Activated effector memory CD4-positive, alpha-beta T cell treated with Interleukin-2 at 50 U/mL for 16 hours (primary cell): ENCODE measurements at regions not wholly inside any gene's neighbourhood (a gene's known extent, or its start where the extent isn't known, plus 50 kb on each side); places are given as distances from the start of the nearest gene placed in this dataset.
"Not testable (repeated sequence)": the region's sequence is repeated elsewhere in the genome, so short reads cannot be mapped to it uniquely, and the experiment has no call there.

Experiments used
- DNase-seq: peaks from one replicate; pipeline ENCODE4 v3.0.0-alpha.2; 2020

DNA sequence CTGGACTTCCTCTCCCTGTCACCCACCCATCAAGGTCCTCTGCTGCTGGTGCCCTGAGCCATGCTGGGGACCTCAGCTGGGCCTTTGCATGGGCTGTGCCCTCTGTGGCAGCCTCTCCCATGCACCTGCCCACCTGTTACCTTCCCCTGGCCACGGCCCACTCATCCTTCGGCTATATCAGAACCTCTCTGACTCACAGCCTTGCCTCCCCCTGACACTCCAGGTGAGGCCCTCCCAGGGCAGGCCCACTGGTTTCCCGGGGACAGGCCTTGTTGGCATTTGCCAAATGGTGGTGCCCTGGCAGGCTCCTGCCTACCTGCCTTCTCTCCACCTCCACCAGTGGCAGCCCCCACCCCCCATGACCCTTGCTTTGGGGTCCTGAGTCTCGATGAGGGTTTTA, 73.7 kb upstream of the PRR5 start:
- DNase-seq: no peak

DNA sequence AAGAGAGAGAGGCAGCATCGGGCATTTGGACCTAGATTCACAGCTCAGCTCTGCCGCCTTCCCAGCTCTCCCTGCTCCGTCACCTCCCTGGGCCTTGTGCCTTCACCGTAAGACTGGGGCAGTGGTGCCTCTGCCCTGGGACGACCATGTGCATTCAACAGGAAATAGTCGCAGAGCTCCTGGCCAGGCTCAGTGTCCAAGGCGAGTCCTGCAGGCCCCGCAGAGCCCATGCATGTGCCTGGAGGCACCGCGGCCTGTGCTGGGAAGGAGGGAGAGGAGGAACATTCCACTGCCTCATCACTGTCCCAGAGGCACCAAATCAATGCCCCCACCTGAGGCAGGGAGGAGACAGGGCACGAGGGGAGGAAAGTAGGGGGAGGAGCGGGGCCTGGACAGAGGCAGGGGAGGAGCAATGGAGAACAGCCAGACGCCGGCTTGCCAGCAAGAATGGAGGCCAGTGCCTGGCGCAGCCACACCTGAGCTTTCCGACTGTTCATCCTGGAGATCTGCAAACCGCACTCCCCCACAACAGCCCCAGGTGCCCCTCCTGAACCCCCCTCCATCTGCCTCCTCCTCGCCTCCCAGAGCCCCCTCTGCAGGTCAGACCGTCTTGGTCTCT, 74.4 kb upstream of the PRR5 start:
- DNase-seq: no peak

DNA sequence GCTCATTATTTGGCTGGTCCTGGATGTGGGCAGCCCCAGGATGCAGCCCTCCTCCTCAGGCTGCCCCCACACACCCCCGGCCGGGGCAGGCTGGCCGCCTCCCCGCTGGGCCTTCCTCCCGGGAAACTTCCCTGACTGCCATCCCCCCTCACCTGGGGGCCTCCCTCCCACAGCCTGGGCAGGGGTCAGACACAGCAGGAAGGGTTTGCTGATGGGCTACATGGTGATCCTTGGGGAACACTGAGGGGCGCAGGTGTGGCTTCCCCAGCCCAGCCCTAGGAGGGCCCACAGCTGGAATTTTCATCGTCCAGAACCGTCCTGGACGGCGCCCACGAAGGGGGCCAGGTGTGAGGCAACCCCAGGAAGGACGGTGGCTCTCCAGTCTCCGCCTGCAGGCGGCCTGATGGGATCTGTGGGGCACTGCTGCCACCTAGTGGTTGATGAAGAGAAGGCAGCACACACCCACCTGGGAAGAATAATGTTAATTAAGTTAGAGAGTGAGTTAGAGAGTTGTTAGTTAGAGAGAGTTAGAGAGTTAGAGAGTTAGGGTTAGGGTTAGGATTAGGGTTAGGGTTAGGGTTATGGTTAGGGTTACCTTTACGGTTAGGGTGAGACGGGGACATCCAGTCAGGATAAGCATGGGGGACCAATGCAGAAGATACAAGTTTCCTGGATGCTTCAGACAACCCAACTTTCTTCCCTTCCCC, 75.9 kb upstream of the PRR5 start:
- peak; percentile 69 for DNase-seq

DNA sequence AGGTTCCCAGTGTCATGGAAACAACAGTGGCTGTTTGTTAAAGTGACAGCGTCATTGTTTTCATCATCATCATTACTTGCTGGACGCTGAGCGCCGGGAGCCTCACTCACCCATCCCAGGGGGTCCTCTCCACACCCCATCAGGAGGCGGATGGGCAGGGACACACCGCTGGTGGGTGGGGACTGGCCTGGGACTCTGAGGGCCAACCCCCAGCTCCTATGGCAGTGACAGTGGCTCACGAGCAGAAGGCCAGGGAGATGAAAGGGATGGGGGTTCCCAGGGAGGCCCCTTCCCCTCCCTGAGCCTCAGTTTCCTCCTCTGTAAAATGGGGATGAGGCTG, 76.6 kb upstream of the PRR5 start:
- no peak for DNase-seq

DNA sequence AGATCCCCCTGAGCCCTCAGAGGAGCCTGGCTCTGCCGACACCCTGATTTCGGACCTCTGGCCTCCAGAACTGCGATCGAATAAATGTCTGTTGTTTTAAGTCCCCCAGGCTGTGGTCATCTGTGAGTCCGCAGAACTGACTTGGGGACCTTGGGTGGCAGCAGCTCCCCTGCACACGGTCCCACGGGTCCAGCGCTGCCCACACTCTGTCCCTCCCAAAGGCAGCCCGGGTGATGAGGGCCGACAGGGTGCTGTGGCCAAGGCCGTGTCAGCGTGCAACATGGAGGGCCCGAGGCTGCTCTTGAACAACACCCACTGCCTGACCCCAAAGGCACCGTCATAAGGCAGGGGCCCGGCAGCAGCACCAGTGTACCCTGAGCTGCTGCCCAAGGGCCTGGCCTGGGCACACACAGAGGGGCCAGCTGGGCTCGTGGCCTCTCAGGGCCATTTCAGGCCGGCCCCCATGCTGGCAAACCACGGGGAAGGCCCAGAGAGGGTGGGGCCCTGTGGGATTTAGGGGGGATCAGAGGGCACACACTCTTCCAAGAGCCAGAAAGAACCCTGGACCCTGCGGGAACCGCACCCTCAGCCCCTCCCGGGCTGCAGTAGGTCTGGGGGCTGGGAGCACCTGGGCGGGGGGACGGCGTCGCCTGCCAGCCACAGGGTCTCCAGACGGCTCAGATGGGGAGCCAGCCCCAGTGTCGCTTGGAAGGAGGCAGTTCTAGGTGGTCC, 77.1 kb upstream of the PRR5 start:
- DNase-seq: no peak

DNA sequence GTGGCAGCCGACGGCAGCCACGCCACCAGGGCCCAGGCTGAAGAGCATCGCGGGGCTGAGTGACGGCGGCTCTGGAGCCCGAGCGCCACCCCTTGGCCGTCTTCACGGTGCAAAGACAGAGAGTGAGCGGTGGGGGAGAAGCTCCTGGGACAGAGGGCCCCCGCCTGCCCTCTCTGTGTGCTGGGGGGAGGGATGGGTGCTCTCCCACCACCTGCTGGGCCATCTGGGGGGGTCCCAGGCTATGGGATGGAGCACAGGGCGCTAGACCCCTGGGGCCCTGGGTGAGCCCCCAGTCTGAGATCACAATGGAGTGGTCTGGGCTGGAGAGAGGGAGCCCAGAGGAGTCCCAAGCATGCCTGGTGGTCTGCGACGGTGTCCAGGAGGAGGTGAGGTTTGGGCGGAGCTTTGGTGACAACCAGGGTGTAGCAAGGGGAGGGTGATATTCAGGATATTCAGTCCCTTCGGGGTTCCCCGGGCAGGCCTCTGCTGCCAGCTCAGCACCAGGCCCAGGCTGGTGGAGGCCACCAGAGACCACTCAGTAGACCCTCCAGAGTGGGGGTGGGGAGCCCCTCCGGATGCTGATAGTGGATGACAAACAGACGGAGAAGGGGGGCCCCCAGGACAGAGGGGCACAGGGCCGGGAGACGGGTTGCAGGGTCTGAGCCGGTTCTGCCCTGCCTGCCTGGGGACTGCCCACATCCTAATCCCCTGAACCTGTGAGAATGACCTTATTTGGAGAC, 78.1 kb upstream of the PRR5 start:
- DNase-seq: no peak

DNA sequence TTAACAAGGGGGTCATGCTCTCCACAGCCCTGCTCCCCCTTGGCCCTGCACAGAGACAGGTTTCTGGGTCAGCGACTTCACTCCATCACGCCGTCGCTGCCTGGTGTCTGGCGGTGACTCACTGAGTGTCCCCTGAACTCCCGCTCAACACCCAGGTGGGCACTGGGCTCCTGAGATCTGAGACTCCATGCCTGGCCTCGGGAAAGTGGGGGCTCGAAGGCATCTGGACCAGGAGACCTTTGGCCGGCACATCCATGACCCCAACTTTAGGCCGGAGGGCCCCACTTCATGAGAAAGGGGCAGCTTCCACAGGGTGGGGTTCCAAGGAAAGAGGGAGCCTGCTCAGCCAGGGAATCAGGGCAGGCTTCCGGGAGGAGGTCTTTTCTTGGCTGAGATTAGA, 79.3 kb upstream of the PRR5 start:
- DNase-seq: no peak

DNA sequence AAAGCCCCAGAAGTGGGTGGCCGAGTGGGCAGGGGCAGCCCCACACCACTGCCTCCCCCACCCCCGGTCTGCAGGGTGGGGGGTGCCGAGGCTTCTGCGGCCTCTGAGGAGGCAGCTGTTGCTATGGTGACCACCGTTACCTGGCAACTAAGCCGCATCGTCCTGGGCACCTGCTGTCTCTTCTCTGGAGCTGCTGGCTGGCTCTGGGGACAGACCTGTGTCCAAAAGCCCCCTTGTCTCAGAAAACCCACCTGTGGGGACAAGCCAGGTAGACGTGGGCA, 79.9 kb upstream of the PRR5 start:
- no peak for DNase-seq

DNA sequence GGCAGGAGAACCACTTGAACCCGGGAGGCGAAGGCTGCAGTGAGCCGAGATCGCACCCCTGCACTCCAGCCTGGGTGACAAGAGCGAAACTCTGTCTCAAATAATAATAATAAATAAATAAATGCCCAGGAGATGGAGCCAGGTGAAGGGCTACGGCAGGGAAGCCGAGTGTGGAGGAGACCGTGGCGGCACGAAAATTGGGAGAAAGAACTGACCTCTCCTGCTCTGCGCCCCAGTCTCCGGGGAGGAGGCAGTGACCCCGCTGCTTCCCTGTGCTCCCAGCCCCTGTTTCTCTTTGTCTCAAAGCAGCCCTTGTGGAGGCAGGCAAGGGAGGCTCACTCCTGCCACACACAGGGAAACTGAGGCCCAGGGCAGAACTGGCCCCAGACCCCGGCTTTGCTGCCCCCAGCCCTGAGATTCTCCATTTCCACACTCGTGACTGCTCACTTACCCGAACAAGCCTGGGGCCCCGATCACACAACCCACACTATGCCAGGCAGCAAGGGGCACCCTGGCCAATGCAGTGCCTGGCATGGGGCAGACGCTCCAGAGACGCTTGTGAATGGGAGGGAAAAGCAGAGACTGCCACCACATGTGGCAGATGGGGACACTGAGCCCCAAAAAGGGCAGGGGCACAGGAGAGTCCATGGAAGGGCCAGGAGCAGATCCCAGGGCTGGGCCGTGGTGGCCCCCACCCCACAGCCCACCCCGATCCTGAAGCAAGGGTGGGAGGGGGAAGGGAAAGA, 80.4 kb upstream of the PRR5 start:
- DNase-seq: no peak

DNA sequence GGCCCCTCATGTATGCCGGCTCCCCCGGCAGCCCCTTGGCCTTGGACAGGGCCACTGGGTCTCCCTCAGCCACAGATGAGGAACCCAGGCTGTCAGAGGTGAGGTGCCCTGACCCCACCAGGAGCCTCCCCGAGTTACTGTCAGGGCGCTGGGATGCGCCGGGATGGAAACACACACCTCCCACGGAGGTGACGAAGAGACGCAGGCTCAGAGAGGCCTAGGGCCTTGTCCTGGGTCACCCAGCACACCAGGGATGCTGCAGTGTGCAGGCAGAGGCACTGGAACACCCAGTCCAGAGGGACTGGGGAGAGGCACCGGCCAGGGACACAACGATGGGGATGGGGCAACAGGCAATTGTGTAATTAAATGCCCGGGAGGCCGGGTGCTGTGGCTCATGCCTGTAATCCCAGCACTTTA, 81.2 kb upstream of the PRR5 start:
- DNase-seq: no peak

DNA sequence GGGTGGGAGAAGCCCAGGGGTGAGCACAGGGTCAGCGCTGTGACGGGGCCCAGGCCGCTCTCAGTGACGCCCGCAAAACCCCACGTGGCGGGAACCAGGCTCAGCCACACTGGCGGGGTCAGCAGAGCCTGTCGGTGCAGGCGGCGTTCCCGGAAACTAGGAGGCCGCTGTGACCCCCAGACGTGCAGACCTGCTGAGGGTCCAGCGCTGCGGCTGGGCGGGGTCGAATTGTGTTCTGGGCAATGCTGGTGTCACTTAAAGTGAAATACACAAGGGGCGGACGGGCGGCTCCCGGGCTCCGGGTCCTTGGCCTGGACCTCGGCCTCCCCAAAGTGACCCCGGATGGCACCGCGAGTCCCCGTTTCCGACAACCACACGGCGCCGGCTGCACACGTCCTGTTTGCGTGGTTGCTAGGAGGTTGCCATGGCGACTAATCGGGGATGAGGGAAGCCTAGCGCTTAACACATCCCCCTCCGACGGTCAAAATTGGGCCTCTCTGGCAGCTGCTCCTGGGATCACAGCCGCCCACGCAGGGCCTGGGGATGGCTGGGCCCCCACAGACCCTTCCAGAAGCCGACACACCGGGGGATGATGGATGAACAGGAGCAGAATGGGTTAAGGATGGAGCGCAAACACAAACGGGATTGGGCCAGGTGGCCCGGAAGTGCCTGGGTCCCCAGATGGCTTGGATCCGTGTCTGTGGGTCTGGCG, 81.7 kb upstream of the PRR5 start:
- DNase-seq: peak; percentile 71

DNA sequence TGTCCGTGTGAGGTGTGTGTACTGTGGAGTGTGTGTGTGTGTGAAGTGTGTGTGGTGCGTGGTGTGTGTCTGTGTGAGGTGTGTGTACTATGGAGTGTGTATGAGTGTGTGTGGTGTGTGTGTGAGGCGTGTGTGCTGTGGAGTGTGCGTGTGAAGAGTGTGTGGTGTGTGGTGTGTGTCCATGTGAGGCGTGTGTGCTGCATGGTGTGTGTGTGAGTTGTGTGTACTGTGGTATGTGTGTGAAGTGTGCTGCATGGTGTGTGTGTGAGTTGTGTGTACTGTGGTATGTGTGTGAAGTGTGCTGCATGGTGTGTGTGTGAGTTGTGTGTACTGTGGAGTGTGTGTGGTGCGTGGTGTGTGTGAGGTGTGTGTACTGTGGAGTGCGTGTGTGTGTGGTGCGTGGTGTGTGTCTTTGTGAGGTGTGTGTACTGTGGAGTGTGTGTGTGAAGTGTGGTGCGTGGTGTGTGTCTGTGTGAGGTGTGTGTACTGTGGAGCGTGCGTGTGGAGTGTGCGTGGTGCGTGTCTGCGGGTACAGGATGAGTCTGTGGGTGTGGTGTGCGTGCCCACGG, 82.4 kb upstream of the PRR5 start:
- not testable (repeated sequence) for DNase-seq

DNA sequence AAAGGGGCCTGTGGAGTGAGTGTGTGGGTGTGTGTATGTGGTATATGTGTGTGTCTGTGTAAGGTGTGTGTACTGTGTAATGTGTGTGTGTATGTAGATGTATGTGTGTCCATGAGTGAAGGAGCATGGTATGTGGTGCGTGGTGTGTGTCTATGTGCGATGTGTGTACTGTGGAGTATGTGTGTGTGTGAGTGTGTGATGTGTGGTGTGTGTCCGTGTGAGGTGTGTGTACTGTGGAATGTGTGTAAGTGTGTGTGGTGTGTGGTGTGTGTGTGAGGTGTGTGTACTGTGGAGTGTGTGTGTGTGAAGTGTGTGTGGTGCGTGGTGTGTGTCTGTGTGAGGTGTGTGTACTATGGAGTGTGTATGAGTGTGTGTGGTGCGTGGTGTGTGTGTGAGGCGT, 83.1 kb upstream of the PRR5 start:
- not testable (repeated sequence) for DNase-seq

DNA sequence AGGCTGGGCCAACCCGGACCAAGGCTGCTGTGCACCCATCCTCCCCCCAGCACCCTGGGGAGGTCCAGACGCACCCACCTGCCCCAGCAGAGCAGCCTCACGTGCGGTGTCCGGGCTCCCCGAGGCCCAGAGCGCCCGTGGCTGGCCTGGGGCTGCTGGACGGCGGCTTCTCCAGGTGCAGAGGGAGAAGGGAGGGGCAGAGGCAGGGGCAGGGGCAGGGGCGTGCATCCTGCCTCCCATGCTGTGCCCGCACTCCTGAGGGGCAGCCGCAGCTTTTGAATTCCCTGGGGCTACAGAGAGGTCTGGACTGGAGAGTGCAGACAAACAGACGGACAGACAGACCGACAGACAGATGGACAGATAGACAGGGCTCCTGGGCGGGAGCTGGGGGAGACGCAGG, 83.6 kb upstream of the PRR5 start:
- no peak for DNase-seq

DNA sequence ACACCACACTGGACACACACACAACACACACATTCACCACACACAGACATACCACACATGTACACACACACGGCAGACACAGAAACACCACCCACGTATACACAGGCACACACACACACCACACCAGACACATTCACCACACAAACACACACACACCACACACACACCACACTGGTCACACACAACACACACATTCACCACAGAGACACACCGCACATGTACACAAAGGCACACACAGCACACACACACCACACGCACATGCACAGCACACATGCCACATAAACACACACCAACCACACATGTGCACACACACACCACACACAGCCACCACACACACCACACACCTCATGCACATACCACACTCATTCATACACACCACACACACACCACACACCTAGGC, 84.2 kb upstream of the PRR5 start:
- no peak for DNase-seq

DNA sequence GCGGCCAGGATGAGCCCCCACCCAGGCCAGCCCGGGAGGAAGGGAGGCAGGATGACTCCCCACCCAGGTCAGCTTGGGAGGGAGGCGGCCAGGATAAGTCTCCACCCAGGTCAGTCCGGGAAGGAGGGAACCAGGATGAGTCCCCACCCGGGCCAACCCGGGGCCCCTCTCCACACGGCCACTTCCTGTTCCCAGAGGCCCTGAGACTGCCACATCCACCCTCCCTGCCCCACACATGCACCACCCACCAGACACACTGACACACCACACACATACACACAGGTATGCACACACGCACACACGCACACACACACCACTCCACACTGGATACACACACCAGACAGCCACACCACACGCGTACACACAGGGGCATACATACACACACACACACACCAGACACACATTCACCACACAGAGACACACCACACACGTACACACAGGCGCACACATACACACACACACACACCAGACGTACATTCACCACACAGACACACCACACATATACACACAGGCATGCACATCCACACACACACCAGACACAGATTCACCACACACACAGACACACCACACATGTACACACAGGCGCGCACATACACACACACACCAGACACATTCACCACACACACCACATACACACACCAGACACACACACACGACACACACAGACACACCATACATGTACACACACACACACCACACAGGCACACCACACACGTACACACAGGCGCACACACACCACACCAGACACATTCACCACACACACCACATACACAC, 84.9 kb upstream of the PRR5 start:
- no peak for DNase-seq

DNA sequence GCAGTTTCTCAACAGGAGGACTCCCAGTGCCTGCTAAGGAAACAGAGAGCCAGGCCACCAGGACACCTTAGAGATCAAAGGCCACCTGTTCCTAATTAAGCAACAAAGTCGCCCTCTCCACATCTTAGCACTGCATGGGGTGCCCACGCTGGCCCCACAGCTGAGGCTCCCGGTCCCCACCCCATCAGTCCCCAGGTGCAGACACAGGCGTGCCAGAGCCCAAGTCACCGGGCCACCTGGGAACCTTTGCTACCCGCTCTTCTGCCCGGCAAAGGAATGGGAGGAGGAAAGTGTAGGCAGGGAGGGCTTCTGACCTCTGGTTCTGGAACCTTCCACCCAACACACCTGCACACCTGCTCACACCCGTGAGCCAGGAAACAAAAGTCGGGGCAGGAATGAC, 85.5 kb upstream of the PRR5 start:
- no peak for DNase-seq

DNA sequence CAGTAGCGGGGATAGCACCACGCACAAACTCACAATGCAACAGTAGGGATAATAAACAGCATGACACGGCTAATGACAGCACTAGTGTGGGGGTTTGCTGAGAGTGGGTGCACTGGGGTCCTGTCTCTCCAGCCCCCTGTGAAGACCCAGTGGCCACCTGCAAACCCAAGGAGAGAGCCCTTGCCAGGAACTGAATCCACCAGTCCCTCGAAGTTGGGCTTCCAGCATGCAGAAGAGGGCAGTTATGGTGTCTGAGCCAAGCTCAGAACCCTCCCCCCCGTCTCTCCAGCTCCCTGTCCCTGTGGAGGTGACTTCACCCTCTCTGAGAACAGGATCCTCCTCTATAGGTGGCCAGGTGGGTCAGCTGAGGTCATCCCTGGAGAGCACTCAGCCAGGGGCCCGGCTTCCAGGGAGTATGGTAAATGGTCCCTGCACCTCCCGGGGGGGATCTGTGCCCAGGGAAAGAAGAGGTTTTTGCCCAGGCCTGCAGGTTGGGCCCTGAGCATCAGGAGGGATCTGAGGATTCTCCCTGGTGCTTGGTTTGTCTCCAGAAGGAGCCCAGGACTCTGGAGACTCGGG, 86.3 kb upstream of the PRR5 start:
- no peak for DNase-seq

DNA sequence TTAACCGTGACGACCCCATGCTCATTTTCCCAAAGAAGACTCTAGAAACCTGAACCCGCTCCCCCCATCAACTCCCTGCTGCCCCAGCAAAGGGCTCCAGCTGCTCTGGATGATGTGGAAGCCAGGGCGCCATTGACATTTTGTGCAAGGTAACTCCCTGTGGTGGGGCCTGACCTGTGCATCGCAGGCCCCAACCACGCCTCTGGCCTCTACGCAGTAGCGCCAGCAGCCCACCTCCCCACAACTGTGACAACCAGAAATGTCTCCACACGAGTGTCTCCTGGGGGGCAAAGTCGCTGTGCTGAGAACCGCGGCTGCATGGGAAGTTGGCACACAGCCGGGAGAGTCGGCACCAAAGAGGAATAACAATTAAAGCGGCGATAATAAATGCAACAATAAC, 86.9 kb upstream of the PRR5 start:
- no peak for DNase-seq

DNA sequence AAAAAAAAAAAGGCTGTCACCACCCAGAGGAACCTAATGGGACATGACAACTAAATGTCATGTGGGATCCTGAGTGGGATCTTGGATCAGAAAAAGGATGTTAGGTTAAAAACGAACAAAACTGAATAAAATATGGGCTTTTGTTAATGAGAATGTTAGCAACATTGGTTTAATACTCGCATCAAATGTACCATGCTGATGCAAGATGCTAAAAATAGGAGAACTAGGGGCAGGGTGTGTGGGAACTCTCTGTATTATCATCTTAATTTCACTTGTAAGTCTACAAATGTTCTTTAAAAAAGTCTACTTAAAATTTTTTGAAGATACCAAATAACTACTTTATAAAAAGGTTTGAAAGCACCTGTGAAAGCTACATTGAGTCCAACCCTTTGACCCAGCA, 88.8 kb upstream of the PRR5 start:
- DNase-seq: no peak

DNA sequence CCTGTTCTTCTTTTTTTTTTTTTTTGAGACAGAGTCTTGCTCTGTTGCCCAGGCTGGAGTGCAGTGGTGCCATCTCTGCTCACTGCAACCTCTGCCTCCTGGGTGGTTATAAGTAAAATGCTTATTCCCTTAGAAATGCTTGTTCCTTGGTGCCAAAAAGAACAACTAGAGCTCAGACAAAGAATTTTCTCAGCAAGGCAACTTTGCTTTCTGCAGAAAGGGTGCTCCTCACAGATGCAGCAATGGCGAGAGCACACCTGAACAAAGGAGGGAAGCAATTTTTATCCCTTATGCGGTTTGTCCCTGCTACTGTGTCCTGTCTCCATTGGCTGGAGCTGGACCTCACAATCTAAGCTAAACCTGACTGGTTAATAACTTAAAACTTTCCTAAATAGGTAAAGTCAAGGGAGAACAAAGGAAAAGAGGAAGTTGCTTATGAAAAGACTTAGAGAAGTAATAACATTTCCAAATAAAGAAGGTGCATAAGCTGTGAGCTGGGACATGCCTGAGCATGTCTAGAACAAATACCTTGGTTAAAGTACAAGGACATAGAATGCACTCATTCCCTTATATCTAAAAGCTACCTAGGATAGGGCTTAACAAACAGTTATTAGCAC, 90.0 kb upstream of the PRR5 start:
- DNase-seq: no peak
